Spleen (tissue), 11 donors: ENCODE measurements at regions not wholly inside any gene's neighbourhood (a gene's known extent, or its start where the extent isn't known, plus 50 kb on each side); places are given as distances from the start of the nearest gene placed in this dataset.

Experiments
- DNase-seq: peaks from one replicate; pipeline ENCODE4 v3.0.0-alpha.2; 2020
- H3K27ac ChIP-seq, 8 donors: fragments of 200-600 bp; sonication (generic) in 7 of 8; 1 replicate in 4 of 8; 2 replicates in 4 of 8; pipeline versions ENCODE4 v1.5.0 to v1.8.0; 2016 to 2021; ENCODE audit warnings: inconsistent platforms in 4 of 8, mild to moderate bottlenecking in 4 of 8, moderate library complexity in 1 of 8
- H3K27me3 ChIP-seq, 7 donors: fragments of 200-600 bp; sonication (generic) in 6 of 7; replicated peaks in 1 of 7; 1 replicate in 4 of 7; 2 replicates in 3 of 7; pipeline versions ENCODE4 v1.5.0 to v1.8.0; 2016 to 2021; ENCODE audit warnings: inconsistent platforms in 3 of 7, mild to moderate bottlenecking in 1 of 7
- H3K36me3 ChIP-seq, 6 donors: fragments of 200-600 bp; sonication (generic) in 5 of 6; 1 replicate in 4 of 6; 2 replicates in 2 of 6; pipeline versions ENCODE4 v1.5.0 to v1.8.0; 2016 to 2021; ENCODE audit warnings: inconsistent platforms in 2 of 6
- H3K4me1 ChIP-seq, 6 donors: fragments of 200-600 bp; sonication (generic) in 5 of 6; 1 replicate in 3 of 6; 2 replicates in 3 of 6; pipeline versions ENCODE4 v1.5.0 to v1.8.0; 2016 to 2021; ENCODE audit warnings: inconsistent platforms in 3 of 6
- H3K4me3 ChIP-seq, 8 donors: fragments of 200-600 bp; sonication (generic) in 7 of 8; 1 replicate in 4 of 8; 2 replicates in 4 of 8; pipeline versions ENCODE4 v1.5.0 to v1.8.0; 2016 to 2021; ENCODE audit warnings: inconsistent platforms in 4 of 8, mild to moderate bottlenecking in 4 of 8, moderate library complexity in 2 of 8
- H3K9me3 ChIP-seq, 8 donors: fragments of 200-600 bp; sonication (generic) in 7 of 8; 1 replicate in 4 of 8; 2 replicates in 4 of 8; pipeline versions ENCODE4 v1.5.0 to v1.8.0; 2016 to 2021; ENCODE audit warnings: inconsistent platforms in 4 of 8
- POLR2A ChIP-seq, 3 donors: fragments of 450-650 bp; IDR thresholded peaks; one replicate each; pipeline ENCODE4 v1.5.1; 2017; ENCODE audit warnings: antibody characterized with exemption in 3 of 3, mild to moderate bottlenecking in 1 of 3
- POLR2AphosphoS5 ChIP-seq, 3 donors: sonication (generic); formaldehyde crosslinking; IDR thresholded peaks; one replicate each; pipeline ENCODE4 v1.5.1; 2017; ENCODE audit warnings: antibody characterized with exemption in 3 of 3
- WGBS, 5 donors: extraction: QIAGEN DNeasy Blood & Tissue Kit in 3 of 5; methylation state at CpG; one replicate each; pipeline versions ENCODE4 v1.1.5 to v1.1.7; 2013 to 2018; 5-methylcytosine and 5-hydroxymethylcytosine counted together
- intact Hi-C: fragments of 100-400 bp; cut with DNase I; formaldehyde crosslinking; loops from one replicate; pipeline ENCODE4 v1.15.0; 2023; ENCODE audit warnings: low total_unique reads
- TF ChIP-seq, protein P1 (sequence below), 11 experiments: fragments of 200-600 bp in 7 of 11; fragments of 450-650 bp in 4 of 11; sonication (generic) in 4 of 11; IDR thresholded peaks in 8 of 11; conservative IDR thresholded peaks in 3 of 11; 1 replicate in 7 of 11; 2 replicates in 4 of 11; pipeline versions ENCODE4 v1.4.0 to v1.8.0; 2016 to 2021; ENCODE audit warnings: antibody characterized with exemption in 11 of 11, inconsistent platforms in 4 of 11, mild to moderate bottlenecking in 1 of 11
- donor health status: healthy with polysubstance abuse.
- donor health status: DM: no; HTN: no; CAD: no; lungs with moderate emphysema.
- donor health status: DM: no; HTN: no; CAD: no.
- donor health status: Bipolar disorder and iron deficiency.
- donor health status: healthy.
- donor health status: DM: no; HTN: no; CAD: no.
- donor health status: DM: yes; HTN: yes; CAD: no.

DNA sequence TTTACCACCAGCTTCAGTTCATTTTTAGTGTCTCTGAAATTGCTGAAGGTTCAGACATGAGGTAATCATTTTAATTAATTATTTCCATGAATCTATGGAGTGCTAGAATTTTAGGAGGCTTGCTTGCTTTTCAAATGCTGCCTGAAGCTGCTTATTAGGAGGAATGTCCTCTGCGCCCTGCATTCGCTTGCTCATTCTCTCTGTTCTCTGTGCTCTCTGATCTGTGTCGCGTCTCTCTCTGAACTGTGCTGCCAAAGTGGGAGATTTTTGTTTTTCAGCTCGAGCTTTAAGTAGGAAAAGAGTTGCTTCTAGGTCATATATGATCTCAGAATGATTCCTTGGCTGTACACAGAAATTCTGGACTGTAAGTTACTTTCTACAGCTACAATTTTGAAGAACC lies 101.7 kb upstream of the PRR16 start:
- Histone ChIP-seq H3K27ac (no peak overlapping the region), H3K27me3 (no peaks in the 10 kb centered on the region), H3K4me3 (no peak overlapping the region), H3K36me3 (no peaks in the 10 kb centered on the region), H3K4me1 (no peaks in the 10 kb centered on the region), H3K9me3 (no peaks in the 10 kb centered on the region)
- no peak for DNase-seq
- 85 to 92% (median 86%) methylated on average over 5 of the region's 5 CpGs for WGBS, 5 donors
- TF ChIP-seq, protein P1, sequence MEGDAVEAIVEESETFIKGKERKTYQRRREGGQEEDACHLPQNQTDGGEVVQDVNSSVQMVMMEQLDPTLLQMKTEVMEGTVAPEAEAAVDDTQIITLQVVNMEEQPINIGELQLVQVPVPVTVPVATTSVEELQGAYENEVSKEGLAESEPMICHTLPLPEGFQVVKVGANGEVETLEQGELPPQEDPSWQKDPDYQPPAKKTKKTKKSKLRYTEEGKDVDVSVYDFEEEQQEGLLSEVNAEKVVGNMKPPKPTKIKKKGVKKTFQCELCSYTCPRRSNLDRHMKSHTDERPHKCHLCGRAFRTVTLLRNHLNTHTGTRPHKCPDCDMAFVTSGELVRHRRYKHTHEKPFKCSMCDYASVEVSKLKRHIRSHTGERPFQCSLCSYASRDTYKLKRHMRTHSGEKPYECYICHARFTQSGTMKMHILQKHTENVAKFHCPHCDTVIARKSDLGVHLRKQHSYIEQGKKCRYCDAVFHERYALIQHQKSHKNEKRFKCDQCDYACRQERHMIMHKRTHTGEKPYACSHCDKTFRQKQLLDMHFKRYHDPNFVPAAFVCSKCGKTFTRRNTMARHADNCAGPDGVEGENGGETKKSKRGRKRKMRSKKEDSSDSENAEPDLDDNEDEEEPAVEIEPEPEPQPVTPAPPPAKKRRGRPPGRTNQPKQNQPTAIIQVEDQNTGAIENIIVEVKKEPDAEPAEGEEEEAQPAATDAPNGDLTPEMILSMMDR (IDR thresholded peaks at IDR 0.05 in 8 of 11, conservative IDR thresholded peaks at IDR 0.05 in 3 of 11), result no peak
- TF ChIP-seq POLR2A (IDR thresholded peaks at IDR 0.05) (no peak), POLR2AphosphoS5 (IDR thresholded peaks at IDR 0.05) (no peak)
- intact Hi-C loops, result no loop called here

DNA sequence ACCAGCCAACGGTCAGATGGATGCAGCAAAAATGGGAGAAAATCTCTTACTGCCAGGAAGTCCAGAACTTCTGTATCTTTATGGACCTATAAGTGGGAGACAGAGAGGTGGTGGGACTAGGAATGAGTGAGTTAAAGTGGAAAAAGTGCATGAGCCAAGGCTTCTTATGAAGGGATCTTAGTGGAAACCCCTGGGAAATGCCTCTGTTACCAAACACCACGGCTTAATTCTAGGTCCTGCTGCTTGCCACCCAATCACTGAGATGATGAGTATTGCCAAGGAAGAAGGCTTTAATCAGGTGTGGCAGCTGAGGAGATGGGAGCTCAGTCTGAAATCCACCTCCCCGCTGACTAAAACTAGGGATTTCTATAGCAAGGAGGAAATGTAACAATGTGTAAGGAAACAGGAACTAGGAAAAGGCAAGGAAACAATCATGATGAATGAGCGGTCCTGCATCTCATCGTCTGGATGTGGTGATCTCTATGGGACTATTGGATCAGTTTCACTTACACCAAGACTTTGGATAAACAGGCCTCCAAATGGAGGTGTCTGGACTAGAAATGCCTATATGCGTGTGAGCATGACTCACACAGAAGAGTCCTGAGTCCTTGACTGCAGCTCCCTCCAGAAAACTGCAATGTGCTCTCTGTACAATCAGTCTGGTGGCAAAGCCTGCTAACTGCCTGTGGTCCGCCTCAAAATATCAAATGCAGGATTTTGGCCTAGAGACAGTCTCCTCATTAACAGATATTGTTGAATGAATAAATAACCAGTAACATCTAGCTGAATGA lies 98.2 kb upstream of the PRR16 start:
- 76 to 89% (median 85%) methylated on average over 7 of the region's 7 CpGs for WGBS, 5 donors
- intact Hi-C loops, result no loop called here
- peaks cover 0 to 4% (median 0%) of the 10 kb centered on the region in 8 donors for H3K9me3 ChIP-seq
- no peak overlapping the region for H3K4me3 ChIP-seq
- H3K36me3 ChIP-seq, result no peaks in the 10 kb centered on the region
- no peak for DNase-seq
- TF ChIP-seq POLR2A (IDR thresholded peaks at IDR 0.05), result no peak
- TF ChIP-seq POLR2AphosphoS5 (IDR thresholded peaks at IDR 0.05), result no peak
- TF ChIP-seq, protein P1 (IDR thresholded peaks at IDR 0.05 in 8 of 11, conservative IDR thresholded peaks at IDR 0.05 in 3 of 11), result no peak
- no peaks in the 10 kb centered on the region for H3K27me3 ChIP-seq
- no peak overlapping the region for H3K27ac ChIP-seq
- H3K4me1 ChIP-seq, result no peaks in the 10 kb centered on the region

DNA sequence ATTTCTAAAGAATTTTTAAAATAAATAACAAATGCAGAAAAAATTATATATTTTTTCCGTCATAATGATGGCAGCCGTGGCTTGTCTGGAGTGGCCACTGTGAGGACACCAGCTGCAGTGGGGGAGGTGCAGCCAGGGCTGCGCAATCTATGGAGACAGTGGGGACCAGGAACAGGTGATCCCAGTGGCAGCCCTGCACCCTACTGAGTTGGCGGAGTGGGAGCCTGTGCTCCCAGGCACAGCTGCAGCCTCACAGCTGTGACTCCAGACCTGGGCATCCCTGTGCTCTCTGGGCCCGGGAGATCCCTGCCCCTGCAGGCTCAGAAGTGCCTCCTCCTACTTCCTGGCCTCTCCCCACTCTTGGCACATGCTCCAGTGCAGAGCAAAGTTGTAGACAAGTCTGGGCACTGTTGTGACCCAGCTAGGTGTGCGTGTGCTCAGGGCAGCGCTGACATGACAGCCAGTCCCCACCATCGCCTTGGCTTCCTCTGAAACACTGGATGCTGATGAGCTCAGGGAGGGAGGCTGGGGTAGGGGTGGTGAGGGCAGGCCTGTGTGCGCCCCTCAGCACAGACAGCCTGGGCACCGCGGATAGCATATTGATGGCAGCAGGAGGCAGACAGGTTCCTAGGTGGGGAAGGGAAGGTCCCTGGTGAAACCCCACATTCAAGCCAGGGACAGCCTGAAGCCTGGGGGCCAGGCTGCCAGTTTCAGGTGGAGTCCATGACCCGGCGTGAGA lies 96.0 kb upstream of the PRR16 start:
- H3K4me3 ChIP-seq, result no peak overlapping the region
- intact Hi-C loops, result no loop called here
- no peaks in the 10 kb centered on the region for H3K36me3 ChIP-seq
- TF ChIP-seq, protein P1 (IDR thresholded peaks at IDR 0.05 in 8 of 11, conservative IDR thresholded peaks at IDR 0.05 in 3 of 11), result no peak
- no peak for TF ChIP-seq POLR2AphosphoS5 (IDR thresholded peaks at IDR 0.05)
- TF ChIP-seq POLR2A (IDR thresholded peaks at IDR 0.05), result no peak
- no peak for DNase-seq
- no peaks in the 10 kb centered on the region for H3K27me3 ChIP-seq
- H3K9me3 ChIP-seq, result peaks cover 0 to 4% (median 0%) of the 10 kb centered on the region in 8 donors
- H3K27ac ChIP-seq, result no peak overlapping the region
- no peaks in the 10 kb centered on the region for H3K4me1 ChIP-seq
- WGBS, 5 donors, result 90 to 94% (median 92%) methylated on average over 10 to 13 of the region's 13 CpGs
